ENCODE measurements at regions not wholly inside any gene's neighbourhood (a gene's known extent, or its start where the extent isn't known, plus 50 kb on each side); places are given as distances from the start of the nearest gene placed in this dataset.
A peak's percentile ranks its signal among the peaks of the same experiment; 100 is the strongest.
"Not testable (repeated sequence)": the region's sequence is repeated elsewhere in the genome, so short reads cannot be mapped to it uniquely, and the experiment has no call there.

GRCh38 chr7:9453521-9453920, 1020.1 kb downstream of the NXPH1 start:
- DNase-seq (ENCODE audit: low read depth in 4 of 6, low spot score in 6 of 6): no peak
- Histone ChIP-seq H3K27me3 (ENCODE audit: control insufficient read depth, insufficient read depth, low read length) (no peaks in the 10 kb centered on the region), H3K9me3 (ENCODE audit: control insufficient read depth, insufficient read depth, low read length) (peaks cover 3% of the 10 kb centered on the region), H3K4me3 (ENCODE audit: low read depth, low read length) (no peak overlapping the region), H3K36me3 (ENCODE audit: control insufficient read depth, insufficient read depth, low read length) (no peaks in the 10 kb centered on the region), H3K4me1 (ENCODE audit: control insufficient read depth, insufficient read depth, low read length) (no peaks in the 10 kb centered on the region), H3K27ac (ENCODE audit: low read depth, low read length) (no peak overlapping the region)
- WGBS (ENCODE audit: insufficient coverage): 93% methylated on average over 2 of the region's 4 CpGs

- Histone ChIP-seq H3K4me1 (ENCODE audit: control insufficient read depth, insufficient read depth, low read length) (no peaks in the 10 kb centered on the region), H3K4me3 (ENCODE audit: low read depth, low read length) (no peak overlapping the region), H3K27ac (ENCODE audit: low read depth, low read length) (no peak overlapping the region), H3K36me3 (ENCODE audit: control insufficient read depth, insufficient read depth, low read length) (no peaks in the 10 kb centered on the region), H3K9me3 (ENCODE audit: control insufficient read depth, insufficient read depth, low read length) (peaks cover 3% of the 10 kb centered on the region), H3K27me3 (ENCODE audit: control insufficient read depth, insufficient read depth, low read length) (no peaks in the 10 kb centered on the region)
- DNase-seq (ENCODE audit: low read depth in 4 of 6, low spot score in 6 of 6): no peak
These were observed 1055.1 kb downstream of the NXPH1 start for GRCh38 chr7:9488555-9488954.

- Histone ChIP-seq H3K27me3 (ENCODE audit: control insufficient read depth, insufficient read depth, low read length) (no peaks in the 10 kb centered on the region), H3K9me3 (ENCODE audit: control insufficient read depth, insufficient read depth, low read length) (no peaks in the 10 kb centered on the region), H3K36me3 (ENCODE audit: control insufficient read depth, insufficient read depth, low read length) (no peaks in the 10 kb centered on the region), H3K4me3 (ENCODE audit: low read depth, low read length) (no peak overlapping the region), H3K4me1 (ENCODE audit: control insufficient read depth, insufficient read depth, low read length) (no peaks in the 10 kb centered on the region), H3K27ac (ENCODE audit: low read depth, low read length) (no peak overlapping the region)
- DNase-seq (ENCODE audit: low read depth in 4 of 6, low spot score in 6 of 6): peak in 2 of 6 donors; percentile 4 to 46
- no CpG with 5 or more reads among the region's 3 CpGs for WGBS (ENCODE audit: insufficient coverage)
These were observed 1064.9 kb downstream of the NXPH1 start for GRCh38 chr7:9498303-9498702.

DNA sequence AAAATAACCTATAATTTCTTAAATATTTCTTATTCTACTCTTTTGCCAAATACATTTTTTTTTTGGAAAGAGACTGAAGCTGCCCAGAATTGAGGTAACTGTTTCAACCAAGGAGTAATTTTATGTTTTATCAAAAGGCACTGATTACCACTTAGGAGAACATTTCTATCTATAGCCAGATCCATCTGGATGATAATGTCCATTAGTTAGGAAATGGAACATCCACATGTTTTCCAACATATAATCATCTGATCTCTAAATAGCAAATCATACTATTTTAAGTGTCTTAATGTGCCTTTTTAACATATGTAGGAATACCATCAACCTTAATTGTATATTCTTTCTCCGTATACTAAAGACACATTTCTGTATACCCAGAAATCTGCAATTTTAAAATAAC, 1068.9 kb downstream of the NXPH1 start:
- no CpG with 5 or more reads among the region's 1 CpG for WGBS (ENCODE audit: insufficient coverage)

GRCh38 chr7:9504678-9505077, 1071.3 kb downstream of the NXPH1 start:
- Histone ChIP-seq H3K4me1 (ENCODE audit: control insufficient read depth, insufficient read depth, low read length) (no peaks in the 10 kb centered on the region), H3K9me3 (ENCODE audit: control insufficient read depth, insufficient read depth, low read length) (no peaks in the 10 kb centered on the region), H3K27ac (ENCODE audit: low read depth, low read length) (no peak overlapping the region), H3K36me3 (ENCODE audit: control insufficient read depth, insufficient read depth, low read length) (no peaks in the 10 kb centered on the region), H3K4me3 (ENCODE audit: low read depth, low read length) (no peak overlapping the region), H3K27me3 (ENCODE audit: control insufficient read depth, insufficient read depth, low read length) (no peaks in the 10 kb centered on the region)
- WGBS (ENCODE audit: insufficient coverage): no CpG with 5 or more reads among the region's 2 CpGs
- no peak for DNase-seq (ENCODE audit: low read depth in 4 of 6, low spot score in 6 of 6)

More for the DNA sequence above, 1068.9 kb downstream of the NXPH1 start:
- no peaks in the 10 kb centered on the region for H3K4me1 ChIP-seq (ENCODE audit: control insufficient read depth, insufficient read depth, low read length)
- no peak overlapping the region for H3K27ac ChIP-seq (ENCODE audit: low read depth, low read length)
- H3K9me3 ChIP-seq (ENCODE audit: control insufficient read depth, insufficient read depth, low read length): no peaks in the 10 kb centered on the region
- no peaks in the 10 kb centered on the region for H3K36me3 ChIP-seq (ENCODE audit: control insufficient read depth, insufficient read depth, low read length)
- no peaks in the 10 kb centered on the region for H3K27me3 ChIP-seq (ENCODE audit: control insufficient read depth, insufficient read depth, low read length)
- no peak for DNase-seq (ENCODE audit: low read depth in 4 of 6, low spot score in 6 of 6)
- no peak overlapping the region for H3K4me3 ChIP-seq (ENCODE audit: low read depth, low read length)

GRCh38 chr7:9505516-9505915, 1072.1 kb downstream of the NXPH1 start:
- no peak overlapping the region for H3K27ac ChIP-seq (ENCODE audit: low read depth, low read length)

DNA sequence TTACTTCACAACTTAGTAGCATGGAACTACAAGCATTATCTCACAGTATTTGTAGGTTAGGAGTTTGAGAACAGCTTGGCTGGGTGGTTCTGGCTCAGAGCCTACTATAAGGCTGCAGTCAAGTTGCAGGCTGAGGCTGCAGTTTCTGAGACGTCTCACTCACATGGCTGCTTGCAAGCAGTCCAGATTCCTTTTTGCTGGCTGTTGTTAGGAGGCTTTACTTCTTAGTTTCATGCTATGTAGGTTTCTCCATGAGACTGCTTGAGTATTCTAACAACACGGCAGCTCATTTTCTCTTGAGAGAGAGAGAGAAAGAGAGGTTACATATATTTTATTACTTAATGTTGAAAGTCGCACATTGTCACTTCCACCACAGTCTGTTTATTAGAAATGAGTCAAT, 1073.9 kb downstream of the NXPH1 start:
- Histone ChIP-seq H3K4me3 (ENCODE audit: low read depth, low read length) (no peak overlapping the region), H3K4me1 (ENCODE audit: control insufficient read depth, insufficient read depth, low read length) (no peaks in the 10 kb centered on the region), H3K9me3 (ENCODE audit: control insufficient read depth, insufficient read depth, low read length) (no peaks in the 10 kb centered on the region), H3K27me3 (ENCODE audit: control insufficient read depth, insufficient read depth, low read length) (no peaks in the 10 kb centered on the region), H3K27ac (ENCODE audit: low read depth, low read length) (no peak overlapping the region), H3K36me3 (ENCODE audit: control insufficient read depth, insufficient read depth, low read length) (no peaks in the 10 kb centered on the region)
- peak in 4 of 6 donors; percentile 22 to 84 (median 51) for DNase-seq (ENCODE audit: low read depth in 4 of 6, low spot score in 6 of 6)
- 0% methylated on average over 1 of the region's 3 CpGs for WGBS (ENCODE audit: insufficient coverage)

More at GRCh38 chr7:9505516-9505915, 1072.1 kb downstream of the NXPH1 start:
- Histone ChIP-seq H3K36me3 (ENCODE audit: control insufficient read depth, insufficient read depth, low read length) (no peaks in the 10 kb centered on the region), H3K27me3 (ENCODE audit: control insufficient read depth, insufficient read depth, low read length) (no peaks in the 10 kb centered on the region), H3K4me3 (ENCODE audit: low read depth, low read length) (no peak overlapping the region), H3K9me3 (ENCODE audit: control insufficient read depth, insufficient read depth, low read length) (no peaks in the 10 kb centered on the region), H3K4me1 (ENCODE audit: control insufficient read depth, insufficient read depth, low read length) (no peaks in the 10 kb centered on the region)
- peak in 2 of 6 donors; percentile 57 to 82 for DNase-seq (ENCODE audit: low read depth in 4 of 6, low spot score in 6 of 6)
- WGBS (ENCODE audit: insufficient coverage): no CpG with 5 or more reads among the region's 2 CpGs

DNA sequence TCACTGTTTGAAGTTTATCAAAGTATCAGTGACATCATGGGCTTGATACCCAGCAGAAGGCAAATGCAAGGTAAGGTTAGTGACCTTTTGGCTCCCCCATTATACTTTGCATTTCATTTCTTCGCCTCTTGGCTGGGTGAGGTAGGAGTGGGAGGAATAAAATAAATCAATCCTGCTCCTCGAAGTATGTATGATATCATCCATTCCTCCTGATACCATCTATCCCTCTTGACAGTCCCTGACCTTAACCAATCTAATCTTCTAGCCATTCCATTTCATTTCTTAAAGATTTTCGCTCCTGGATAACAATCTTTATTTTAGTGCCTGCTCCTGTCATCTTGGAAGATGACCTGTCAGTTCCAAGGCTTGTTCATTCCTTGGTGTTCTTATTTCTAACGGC, 1083.3 kb downstream of the NXPH1 start:
- 79% methylated on average over 3 of the region's 4 CpGs for WGBS (ENCODE audit: insufficient coverage)
- H3K36me3 ChIP-seq (ENCODE audit: control insufficient read depth, insufficient read depth, low read length): no peaks in the 10 kb centered on the region

DNA sequence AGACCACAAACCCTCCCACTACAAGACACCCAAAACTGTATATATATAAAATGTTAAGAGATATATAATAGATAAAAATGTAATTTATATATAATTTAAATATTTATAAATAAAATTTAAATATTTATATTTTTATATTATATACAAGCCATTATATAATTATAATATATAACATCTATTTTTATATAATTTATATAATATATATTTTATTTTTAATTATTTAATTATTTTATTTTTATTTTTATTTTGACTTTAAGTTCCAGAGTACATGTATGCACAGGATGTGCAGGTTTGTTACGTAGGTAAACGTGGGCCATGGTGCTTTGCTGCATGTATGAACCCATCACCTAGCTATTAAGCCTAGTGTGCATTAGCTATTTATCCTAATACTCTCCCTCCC, 1090.2 kb downstream of the NXPH1 start:
- no peak for DNase-seq (ENCODE audit: low read depth in 4 of 6, low spot score in 6 of 6)
- WGBS (ENCODE audit: insufficient coverage): no CpG with 5 or more reads among the region's 2 CpGs
- H3K4me3 ChIP-seq (ENCODE audit: low read depth, low read length): no peak overlapping the region
- no peaks in the 10 kb centered on the region for H3K4me1 ChIP-seq (ENCODE audit: control insufficient read depth, insufficient read depth, low read length)
- H3K27ac ChIP-seq (ENCODE audit: low read depth, low read length): no peak overlapping the region
- no peaks in the 10 kb centered on the region for H3K27me3 ChIP-seq (ENCODE audit: control insufficient read depth, insufficient read depth, low read length)
- H3K36me3 ChIP-seq (ENCODE audit: control insufficient read depth, insufficient read depth, low read length): no peaks in the 10 kb centered on the region
- no peaks in the 10 kb centered on the region for H3K9me3 ChIP-seq (ENCODE audit: control insufficient read depth, insufficient read depth, low read length)

More for the DNA sequence above, 1083.3 kb downstream of the NXPH1 start:
- no peak overlapping the region for H3K27ac ChIP-seq (ENCODE audit: low read depth, low read length)
- no peaks in the 10 kb centered on the region for H3K27me3 ChIP-seq (ENCODE audit: control insufficient read depth, insufficient read depth, low read length)
- no peaks in the 10 kb centered on the region for H3K4me1 ChIP-seq (ENCODE audit: control insufficient read depth, insufficient read depth, low read length)
- no peak overlapping the region for H3K4me3 ChIP-seq (ENCODE audit: low read depth, low read length)
- no peak for DNase-seq (ENCODE audit: low read depth in 4 of 6, low spot score in 6 of 6)
- no peaks in the 10 kb centered on the region for H3K9me3 ChIP-seq (ENCODE audit: control insufficient read depth, insufficient read depth, low read length)

DNA sequence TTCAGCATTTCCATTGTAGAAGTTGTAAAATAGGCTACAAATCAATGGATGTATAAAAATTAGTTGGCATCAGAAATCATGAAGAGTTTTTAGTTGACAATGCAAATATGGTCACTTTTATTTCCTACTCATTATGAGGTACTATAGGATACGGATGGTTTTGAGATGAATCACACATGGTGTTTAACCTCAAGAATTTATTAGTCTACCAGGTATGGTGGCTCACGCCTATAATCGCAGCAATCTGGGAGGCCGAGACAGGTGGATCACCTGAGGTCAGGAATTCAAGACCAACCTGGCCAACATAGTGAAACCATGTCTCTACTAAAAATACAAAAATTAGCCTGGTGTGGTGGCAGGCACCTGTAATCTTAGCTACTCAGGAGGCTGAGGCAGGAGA, 1119.0 kb downstream of the NXPH1 start:
- WGBS (ENCODE audit: insufficient coverage): 100% methylated on average over 2 of the region's 4 CpGs
- DNase-seq (ENCODE audit: low read depth in 4 of 6, low spot score in 6 of 6); H3K4me1 ChIP-seq (ENCODE audit: control insufficient read depth, insufficient read depth, low read length): not testable (repeated sequence)

More for the DNA sequence above, 1119.0 kb downstream of the NXPH1 start:
- H3K27ac ChIP-seq (ENCODE audit: low read depth, low read length); H3K27me3 ChIP-seq (ENCODE audit: control insufficient read depth, insufficient read depth, low read length); H3K9me3 ChIP-seq (ENCODE audit: control insufficient read depth, insufficient read depth, low read length); H3K4me3 ChIP-seq (ENCODE audit: low read depth, low read length); H3K36me3 ChIP-seq (ENCODE audit: control insufficient read depth, insufficient read depth, low read length): not testable (repeated sequence)
